ENCODE measurements at regions not wholly inside any gene's neighbourhood (a gene's known extent, or its start where the extent isn't known, plus 50 kb on each side); places are given as distances from the start of the nearest gene placed in this dataset.
A peak's percentile ranks its signal among the peaks of the same experiment; 100 is the strongest.

- peak; percentile 46 to 47 for DNase-seq
Observed at GRCh38 chr9:107172160-107172978, 110.7 kb upstream of the RAD23B start.

GRCh38 chr9:107172979-107173347 is 110.1 kb upstream of the RAD23B start:
- no peak for DNase-seq

GRCh38 chr9:107173422-107174180 is 109.5 kb upstream of the RAD23B start:
- no peak for DNase-seq

GRCh38 chr9:107174441-107174840 is 108.6 kb upstream of the RAD23B start:
- DNase-seq = no peak

GRCh38 chr9:107175041-107175440 is 108.0 kb upstream of the RAD23B start:
- no peak for DNase-seq

- no peak for DNase-seq
Observed at GRCh38 chr9:107175816-107176435, 107.2 kb upstream of the RAD23B start.

GRCh38 chr9:107176436-107177151 is 106.5 kb upstream of the RAD23B start:
- DNase-seq = no peak

GRCh38 chr9:107177243-107177839 is 105.7 kb upstream of the RAD23B start:
- DNase-seq = no peak

- DNase-seq = no peak
Observed at GRCh38 chr9:107177857-107178256, 105.2 kb upstream of the RAD23B start.

GRCh38 chr9:107178293-107178692 is 104.8 kb upstream of the RAD23B start:
- DNase-seq = no peak

GRCh38 chr9:107180206-107180605 is 102.9 kb upstream of the RAD23B start:
- no peak for DNase-seq

- DNase-seq = no peak
Observed at GRCh38 chr9:107183176-107183575, 99.9 kb upstream of the RAD23B start.

- no peak for DNase-seq
Observed at GRCh38 chr9:107188376-107188775, 94.7 kb upstream of the RAD23B start.

- DNase-seq = no peak
Observed at GRCh38 chr9:107190061-107190935, 92.8 kb upstream of the RAD23B start.

- DNase-seq = no peak
Observed at GRCh38 chr9:107190936-107191290, 92.2 kb upstream of the RAD23B start.

- no peak for DNase-seq
Observed at GRCh38 chr9:107193251-107193650, 89.8 kb upstream of the RAD23B start.

- DNase-seq = no peak
Observed at GRCh38 chr9:107198718-107199117, 84.4 kb upstream of the RAD23B start.

GRCh38 chr9:107208121-107208520 is 75.0 kb upstream of the RAD23B start:
- no peak for DNase-seq

GRCh38 chr9:107210775-107211174 is 72.3 kb upstream of the RAD23B start:
- DNase-seq = no peak

GRCh38 chr9:107211284-107211923 is 71.7 kb upstream of the RAD23B start:
- DNase-seq = no peak

- no peak for DNase-seq
Observed at GRCh38 chr9:107212613-107213012, 70.5 kb upstream of the RAD23B start.
